Breast epithelium (tissue), 4 donors: ENCODE measurements at regions not wholly inside any gene's neighbourhood (a gene's known extent, or its start where the extent isn't known, plus 50 kb on each side); places are given as distances from the start of the nearest gene placed in this dataset.
"Not testable (repeated sequence)": the region's sequence is repeated elsewhere in the genome, so short reads cannot be mapped to it uniquely, and the experiment has no call there.

Source experiments
- DNase-seq, 2 donors: peaks; one replicate each; pipeline ENCODE4 v3.0.0-alpha.2; 2019; ENCODE audit warnings: low spot score in 2 of 2
- H3K27ac ChIP-seq, 2 donors: fragments of 200-600 bp; sonication (generic) in 1 of 2; one replicate each; pipeline ENCODE4 v1.5.1; 2016 to 2019; ENCODE audit warnings: mild to moderate bottlenecking in 1 of 2
- H3K27me3 ChIP-seq, 2 donors: fragments of 200-600 bp; sonication (generic) in 1 of 2; one replicate each; pipeline versions ENCODE4 v1.5.1 to v1.6.0; 2017 to 2019; ENCODE audit warnings: control low read depth in 1 of 2, mild to moderate bottlenecking in 1 of 2
- H3K36me3 ChIP-seq: fragments of 200-600 bp; one replicate; pipeline ENCODE4 v1.5.1; 2019
- H3K4me1 ChIP-seq, 2 donors: fragments of 200-600 bp; sonication (generic); one replicate each; pipeline ENCODE4 v1.5.1; 2016 to 2019; ENCODE audit warnings: control low read depth in 1 of 2
- H3K4me3 ChIP-seq, 3 donors: fragments of 200-600 bp; sonication (generic); 1 replicate in 2 of 3; 2 replicates in 1 of 3; pipeline ENCODE4 v1.5.1; 2016 to 2019; ENCODE audit warnings: mild to moderate bottlenecking in 3 of 3, moderate library complexity in 2 of 3
- H3K9me3 ChIP-seq, 2 donors: fragments of 200-600 bp; sonication (generic) in 1 of 2; one replicate each; pipeline ENCODE4 v1.5.1; 2016 to 2019; ENCODE audit warnings: control low read depth in 1 of 2
- CTCF ChIP-seq, 3 donors: fragments of 450-650 bp; IDR thresholded peaks; one replicate each; pipeline ENCODE4 v1.5.1; 2016 to 2017; ENCODE audit warnings: antibody characterized with exemption in 3 of 3, mild to moderate bottlenecking in 3 of 3, moderate library complexity in 3 of 3
- POLR2A ChIP-seq: fragments of 450-650 bp; IDR thresholded peaks from one replicate; pipeline ENCODE4 v1.6.1; 2016; ENCODE audit warnings: antibody characterized with exemption, mild to moderate bottlenecking, moderate library complexity
- POLR2AphosphoS5 ChIP-seq, 3 donors: sonication (generic); formaldehyde crosslinking; IDR thresholded peaks; one replicate each; pipeline ENCODE4 v1.6.1; 2017; ENCODE audit warnings: antibody characterized with exemption in 3 of 3
- intact Hi-C: fragments of 100-400 bp; cut with DNase I; formaldehyde crosslinking; loops from one replicate; pipeline ENCODE4 v1.15.1; 2023; ENCODE audit warnings: low total_unique reads

- no peak overlapping the region for H3K27ac ChIP-seq
- peaks cover 0 to 2% of the 10 kb centered on the region in 2 donors for H3K4me1 ChIP-seq
- H3K4me3 ChIP-seq = no peak overlapping the region
- H3K36me3 ChIP-seq = no peaks in the 10 kb centered on the region
- TF ChIP-seq CTCF (IDR thresholded peaks at IDR 0.05) = no peak
- no peak for TF ChIP-seq POLR2AphosphoS5 (IDR thresholded peaks at IDR 0.05)
- TF ChIP-seq POLR2A = no peak
- DNase-seq = no peak
- no peaks in the 10 kb centered on the region for H3K27me3 ChIP-seq
- intact Hi-C loops = no loop called here
- H3K9me3 ChIP-seq = no peaks in the 10 kb centered on the region
Observed at GRCh38 chr3:64438066-64438465, 212.8 kb upstream of the PRICKLE2 start.

- no peak for DNase-seq
- no peaks in the 10 kb centered on the region for H3K4me1 ChIP-seq
- H3K36me3 ChIP-seq = no peaks in the 10 kb centered on the region
- H3K27ac ChIP-seq = no peak overlapping the region
- TF ChIP-seq CTCF (IDR thresholded peaks at IDR 0.05) (no peak), POLR2AphosphoS5 (IDR thresholded peaks at IDR 0.05) (no peak), POLR2A (no peak)
- intact Hi-C loops = no loop called here
- no peaks in the 10 kb centered on the region for H3K27me3 ChIP-seq
- no peak overlapping the region for H3K4me3 ChIP-seq
- no peaks in the 10 kb centered on the region for H3K9me3 ChIP-seq
Observed at GRCh38 chr3:64437131-64437530, 211.9 kb upstream of the PRICKLE2 start.

- H3K27ac ChIP-seq, DNase-seq, H3K27me3 ChIP-seq, H3K4me3 ChIP-seq, H3K9me3 ChIP-seq, H3K36me3 ChIP-seq, H3K4me1 ChIP-seq, intact Hi-C loops: not testable (repeated sequence)
Observed at GRCh38 chr3:64435023-64435422, 209.8 kb upstream of the PRICKLE2 start.

- no peak for DNase-seq
- no peaks in the 10 kb centered on the region for H3K4me1 ChIP-seq
- no peaks in the 10 kb centered on the region for H3K36me3 ChIP-seq
- intact Hi-C loops = no loop called here
- TF ChIP-seq POLR2A (no peak), POLR2AphosphoS5 (IDR thresholded peaks at IDR 0.05) (no peak), CTCF (IDR thresholded peaks at IDR 0.05) (no peak)
- H3K27me3 ChIP-seq = no peaks in the 10 kb centered on the region
- H3K4me3 ChIP-seq = no peak overlapping the region
- no peaks in the 10 kb centered on the region for H3K9me3 ChIP-seq
- no peak overlapping the region for H3K27ac ChIP-seq
Observed at GRCh38 chr3:64432870-64433269, 207.6 kb upstream of the PRICKLE2 start.

DNA sequence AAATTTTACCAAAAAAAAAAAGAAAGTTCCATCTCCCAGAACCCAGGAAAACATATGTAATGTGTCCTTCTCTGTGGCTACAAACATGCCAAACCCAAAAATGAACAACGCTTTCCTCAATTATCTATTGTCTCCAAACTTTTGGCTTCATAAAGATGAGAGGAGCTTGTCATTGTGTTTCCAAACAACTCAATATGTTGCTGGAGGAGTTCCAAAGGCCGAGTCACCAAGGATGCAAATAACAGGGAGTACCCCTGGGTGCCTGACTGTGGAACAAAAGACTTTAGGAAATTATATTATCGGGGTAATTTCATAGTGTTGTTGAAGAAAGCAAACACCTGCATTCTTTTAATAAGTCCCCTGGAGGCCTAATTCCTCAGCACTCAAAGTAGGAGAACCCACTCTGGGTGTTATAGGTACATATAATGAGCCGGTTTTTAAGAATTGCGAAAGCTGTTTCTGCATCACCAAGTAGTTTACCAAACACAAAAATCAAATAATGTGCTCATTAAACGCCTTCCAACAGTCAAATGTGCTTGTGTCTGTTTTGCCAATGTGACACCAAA is 206.3 kb upstream of the PRICKLE2 start:
- no peak for TF ChIP-seq POLR2A
- no peak for TF ChIP-seq CTCF (IDR thresholded peaks at IDR 0.05)
- no peak for TF ChIP-seq POLR2AphosphoS5 (IDR thresholded peaks at IDR 0.05)
- H3K9me3 ChIP-seq = no peaks in the 10 kb centered on the region
- no peaks in the 10 kb centered on the region for H3K27me3 ChIP-seq
- no peaks in the 10 kb centered on the region for H3K4me1 ChIP-seq
- no peak for DNase-seq
- H3K4me3 ChIP-seq = no peak overlapping the region
- intact Hi-C loops = no loop called here
- H3K36me3 ChIP-seq = no peaks in the 10 kb centered on the region
- no peak overlapping the region for H3K27ac ChIP-seq

DNA sequence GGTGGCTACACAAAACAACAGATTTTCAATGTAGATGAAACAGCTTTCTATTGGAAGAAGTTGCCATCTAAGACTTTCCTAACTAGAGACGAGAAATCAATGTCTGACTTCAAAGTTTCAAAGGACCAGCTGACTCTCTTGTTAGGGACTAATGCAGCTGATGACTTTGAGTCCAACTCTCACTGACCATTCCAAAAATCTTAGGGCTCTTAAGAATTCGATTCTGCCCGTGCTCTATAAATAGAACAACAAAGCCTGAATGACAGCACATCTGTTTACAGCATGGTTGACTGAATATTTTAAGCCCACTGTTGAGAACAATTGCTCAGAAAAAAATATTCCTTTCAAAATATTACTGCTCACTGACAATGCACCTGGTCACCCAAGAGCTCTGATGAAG is 202.4 kb upstream of the PRICKLE2 start:
- no peaks in the 10 kb centered on the region for H3K36me3 ChIP-seq
- H3K9me3 ChIP-seq = no peaks in the 10 kb centered on the region
- no peak for DNase-seq
- intact Hi-C loops = no loop called here
- no peaks in the 10 kb centered on the region for H3K4me1 ChIP-seq
- H3K27ac ChIP-seq = no peak overlapping the region
- no peak for TF ChIP-seq POLR2AphosphoS5 (IDR thresholded peaks at IDR 0.05)
- no peak for TF ChIP-seq CTCF (IDR thresholded peaks at IDR 0.05)
- no peak for TF ChIP-seq POLR2A
- no peak overlapping the region for H3K4me3 ChIP-seq
- no peaks in the 10 kb centered on the region for H3K27me3 ChIP-seq
